IMR-90 (cell line): ENCODE measurements at regions not wholly inside any gene's neighbourhood (a gene's known extent, or its start where the extent isn't known, plus 50 kb on each side); places are given as distances from the start of the nearest gene placed in this dataset.

Experiments used
- ATAC-seq: fragments of 200-7000 bp; cut with Tn5 transposase; 2 replicates; pipeline ENCODE4 v1.9.1; 2020; ENCODE audit warnings: low read depth, mild to moderate bottlenecking, moderate library complexity
- BruUV-seq: library from RNA; stranded (reverse); fragments of 400-500 nt; replicated peaks from 2 replicates; lab custom pipeline; 2021; lab: Mats Ljungman, UMichigan
- CTCF ChIA-PET: fragments of 300-600 bp; formaldehyde crosslinking; extraction: SDS; loops from one replicate; lab custom pipeline; 2021; ENCODE audit warnings: antibody characterized with exemption; lab: Yijun Ruan, JAX
- POLR2A ChIA-PET: fragments of 300-600 bp; sonication (Branson Sonifier 250); formaldehyde crosslinking; loops from one replicate; lab custom pipeline; 2022; ENCODE audit warnings: antibody characterized with exemption; ENCODE audit not compliant: unreplicated experiment; lab: Charles Lee
- DNase-seq: peaks from one replicate; pipeline ENCODE4 v3.0.0; 2013
- H2AFZ ChIP-seq: replicated peaks from 2 replicates; pipeline ENCODE3; 2013; ENCODE audit warnings: low read length, mild to moderate bottlenecking; ENCODE audit not compliant: poor library complexity
- H2AK5ac ChIP-seq: 2 replicates; pipeline ENCODE4 v1.6.1; 2013; ENCODE audit warnings: low read depth, low read length, inconsistent platforms
- H2AK9ac ChIP-seq: replicated peaks from 2 replicates; pipeline ENCODE3; 2013; ENCODE audit warnings: mild to moderate bottlenecking, low read depth, low read length, moderate library complexity; ENCODE audit not compliant: poor library complexity
- H2BK120ac ChIP-seq: 2 replicates; pipeline ENCODE4 v1.6.1; 2013; ENCODE audit warnings: low read depth, low read length, inconsistent platforms
- H2BK15ac ChIP-seq: 3 replicates; pipeline ENCODE4 v1.6.1; 2013; ENCODE audit warnings: low read depth, low read length, inconsistent platforms
- H2BK20ac ChIP-seq: 2 replicates; pipeline ENCODE4 v1.6.1; 2013; ENCODE audit warnings: low read depth, mild to moderate bottlenecking, inconsistent platforms, low read length, moderate library complexity
- H2BK5ac ChIP-seq: 2 replicates; pipeline ENCODE4 v1.6.1; 2013; ENCODE audit warnings: mild to moderate bottlenecking, low read depth, low read length, inconsistent platforms; ENCODE audit not compliant: poor library complexity, severe bottlenecking
- H3K14ac ChIP-seq: replicated peaks from 2 replicates; pipeline ENCODE4 v1.6.1; 2013; ENCODE audit warnings: low read depth, low read length, inconsistent platforms
- H3K18ac ChIP-seq: 2 replicates; pipeline ENCODE4 v1.6.1; 2013; ENCODE audit warnings: low read depth, low read length, control low read depth
- H3K23ac ChIP-seq: 2 replicates; pipeline ENCODE4 v1.6.1; 2013; ENCODE audit warnings: low read depth, low read length, inconsistent platforms
- H3K27ac ChIP-seq: 2 replicates; pipeline ENCODE4 v1.5.1; 2013; ENCODE audit warnings: mild to moderate bottlenecking, control low read depth, low read length; ENCODE audit not compliant: insufficient read depth
- H3K27me3 ChIP-seq: 2 replicates; pipeline ENCODE4 v1.6.1; 2013; ENCODE audit warnings: low read length; ENCODE audit not compliant: control insufficient read depth, insufficient read depth
- H3K36me3 ChIP-seq: 2 replicates; pipeline ENCODE4 v1.6.1; 2013; ENCODE audit warnings: low read length, mixed read lengths; ENCODE audit not compliant: control insufficient read depth, insufficient read depth
- H3K4ac ChIP-seq: 2 replicates; pipeline ENCODE4 v1.6.1; 2013; ENCODE audit warnings: low read depth, low read length, inconsistent platforms
- H3K4me1 ChIP-seq: 2 replicates; pipeline ENCODE4 v1.6.1; 2013; ENCODE audit warnings: low read length, mixed read lengths; ENCODE audit not compliant: control insufficient read depth, insufficient read depth
- H3K4me2 ChIP-seq: 2 replicates; pipeline ENCODE4 v1.6.1; 2013; ENCODE audit warnings: low read depth, mild to moderate bottlenecking, control low read depth, low read length, moderate library complexity
- H3K4me3 ChIP-seq: 2 replicates; pipeline ENCODE4 v1.5.1; 2013; ENCODE audit warnings: low read depth, mild to moderate bottlenecking, control low read depth, low read length, moderate library complexity; ENCODE audit not compliant: insufficient read depth
- H3K56ac ChIP-seq: 2 replicates; pipeline ENCODE4 v1.6.1; 2013; ENCODE audit warnings: low read length, inconsistent platforms; ENCODE audit not compliant: insufficient read depth; ENCODE audit errors: extremely low read depth
- H3K79me1 ChIP-seq, 2 experiments: 2 replicates each; pipeline ENCODE4 v1.6.1; 2013; ENCODE audit warnings: low read length in 2 of 2, inconsistent platforms in 1 of 2, low read depth in 1 of 2
- H3K9ac ChIP-seq: 2 replicates; pipeline ENCODE4 v1.6.1; 2013; ENCODE audit warnings: low read depth, low read length, control low read depth
- H3K9me1 ChIP-seq: 2 replicates; pipeline ENCODE4 v1.6.1; 2013; ENCODE audit warnings: low read length, inconsistent platforms; ENCODE audit not compliant: insufficient read depth
- H3K9me3 ChIP-seq: 2 replicates; pipeline ENCODE4 v1.6.1; 2013; ENCODE audit warnings: low read length; ENCODE audit not compliant: control insufficient read depth, insufficient read depth
- H4K20me1 ChIP-seq: 2 replicates; pipeline ENCODE4 v1.6.1; 2013; ENCODE audit warnings: low read length, inconsistent platforms; ENCODE audit not compliant: insufficient read depth
- H4K5ac ChIP-seq: 2 replicates; pipeline ENCODE4 v1.6.1; 2013; ENCODE audit warnings: mild to moderate bottlenecking, low read depth, low read length, control low read depth
- H4K8ac ChIP-seq, 2 experiments: 2 replicates each; pipeline ENCODE4 v1.6.1; 2013; ENCODE audit warnings: low read depth in 2 of 2, low read length in 2 of 2, control low read depth in 1 of 2, inconsistent platforms in 1 of 2
- H4K91ac ChIP-seq: 2 replicates; pipeline ENCODE4 v1.6.1; 2013; ENCODE audit warnings: low read depth, low read length, inconsistent platforms; ENCODE audit not compliant: insufficient read depth
- BHLHE40 ChIP-seq: fragments of 150-350 bp; IDR thresholded peaks from 2 replicates; pipeline ENCODE4 v1.6.1; 2016; ENCODE audit warnings: mild to moderate bottlenecking, low read depth, low read length
- CEBPB ChIP-seq: IDR thresholded peaks from 2 replicates; pipeline ENCODE4 v1.6.1; 2012; ENCODE audit warnings: low read depth, low read length, improper control_type of control experiment
- CHD1 ChIP-seq: IDR thresholded peaks from 2 replicates; pipeline ENCODE4 v1.6.1; 2012; ENCODE audit warnings: low read depth, low read length, improper control_type of control experiment
- FOS ChIP-seq: fragments of 150-350 bp; IDR thresholded peaks from 2 replicates; pipeline ENCODE4 v1.6.1; 2016; ENCODE audit warnings: low read depth, low read length
- MAFK ChIP-seq: IDR thresholded peaks from 2 replicates; pipeline ENCODE4 v1.6.1; 2012; ENCODE audit warnings: low read depth, low read length, improper control_type of control experiment
- MAZ ChIP-seq: IDR thresholded peaks from 2 replicates; pipeline ENCODE4 v1.6.1; 2012; ENCODE audit warnings: low read depth, mild to moderate bottlenecking, low read length, improper control_type of control experiment, moderate library complexity, borderline replicate concordance
- POLR2A ChIP-seq: IDR thresholded peaks from 2 replicates; pipeline ENCODE4 v1.6.1; 2012; ENCODE audit warnings: mild to moderate bottlenecking, low read depth, low read length
- RAD21 ChIP-seq: IDR thresholded peaks from 2 replicates; pipeline ENCODE4 v1.6.1; 2012; ENCODE audit warnings: low read length, improper control_type of control experiment
- SMC3 ChIP-seq: fragments of 150-350 bp; IDR thresholded peaks from 2 replicates; pipeline ENCODE4 v1.6.1; 2016; ENCODE audit warnings: low read depth, mild to moderate bottlenecking, antibody characterized with exemption, low read length, moderate library complexity
- USF2 ChIP-seq: fragments of 150-350 bp; IDR thresholded peaks from 2 replicates; pipeline ENCODE4 v1.6.1; 2017; ENCODE audit warnings: mild to moderate bottlenecking, antibody characterized with exemption, low read length, low read depth
- WGBS, 2 experiments: methylation state at CpG; one replicate each; pipeline versions ENCODE4 v1.1.5 to v1.1.7; 2013; ENCODE audit warnings: missing lambda C conversion rate in 2 of 2; ENCODE audit not compliant: insufficient read length in 1 of 2; ENCODE audit errors: extremely low coverage in 2 of 2; 5-methylcytosine and 5-hydroxymethylcytosine counted together
- dilution Hi-C: fragments of 300-500 bp; cut with HindIII; formaldehyde crosslinking; loops from one replicate; pipeline ENCODE4 v1.14.3; 2018; ENCODE audit warnings: low sequenced_read_pairs; ENCODE audit not compliant: unreplicated experiment
- in situ Hi-C: fragments of 300-500 bp; cut with MboI; formaldehyde crosslinking; loops from 3 replicates; pipeline ENCODE4 v1.14.3; 2019; ENCODE audit warnings: low sequenced_read_pairs, inconsistent platforms, mixed read lengths
- intact Hi-C: fragments of 100-400 bp; cut with micrococcal nuclease; formaldehyde crosslinking; loops from 2 replicates; pipeline ENCODE4 v1.10.0; 2022
- TF ChIP-seq, protein P1 (sequence below): fragments of 150-350 bp; IDR thresholded peaks from 2 replicates; pipeline ENCODE4 v1.6.1; 2016; ENCODE audit warnings: low read depth, mild to moderate bottlenecking, low read length, moderate library complexity, borderline replicate concordance

DNA sequence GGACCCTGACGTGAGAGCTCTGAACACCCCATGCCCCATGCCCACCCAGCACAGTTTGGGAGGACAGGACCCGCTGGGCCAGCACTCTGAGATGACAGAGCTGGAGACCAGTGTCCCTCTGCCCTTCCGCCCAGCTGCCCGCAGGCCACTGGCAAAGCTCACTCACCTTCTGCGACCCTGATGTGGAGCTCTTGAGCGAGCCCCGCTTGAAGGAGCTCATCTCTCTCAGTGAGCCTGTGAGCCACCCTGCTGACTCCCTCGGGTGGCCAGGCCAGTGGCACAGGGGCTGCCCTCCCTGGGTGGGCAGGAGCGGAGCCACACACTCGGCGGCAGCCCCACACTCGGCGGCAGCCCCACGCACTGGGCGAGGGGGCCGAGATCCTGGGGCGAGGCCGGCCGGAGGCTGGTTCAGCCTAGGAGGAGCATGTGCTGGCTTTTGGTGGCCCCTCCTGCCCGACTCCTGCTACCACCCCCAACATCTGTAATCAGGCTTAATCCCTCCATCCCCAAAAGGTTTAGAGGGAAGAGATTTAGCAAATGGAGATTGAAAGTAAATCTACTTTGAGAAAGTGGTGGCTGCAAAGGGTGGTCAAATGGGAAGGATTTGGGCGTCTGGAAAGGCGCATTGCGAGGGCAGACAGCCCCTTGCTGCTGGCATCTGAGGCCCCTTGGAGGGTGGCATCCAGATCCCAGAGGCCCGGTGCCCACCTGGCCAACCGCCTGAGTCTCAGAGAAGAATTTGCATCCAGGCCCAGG, 59.4 kb upstream of the TRPM1 start:
- H3K27me3 ChIP-seq: peaks cover 24% of the 10 kb centered on the region
- dilution Hi-C loops: no loop called here
- no TSS peak for BruUV-seq
- no peaks in the 10 kb centered on the region for H3K79me1 ChIP-seq
- no peak overlapping the region for H3K56ac ChIP-seq
- no peak overlapping the region for H3K9ac ChIP-seq
- no peak overlapping the region for H4K91ac ChIP-seq
- H3K36me3 ChIP-seq: no peaks in the 10 kb centered on the region
- no peaks in the 10 kb centered on the region for H3K9me3 ChIP-seq
- no peak overlapping the region for H3K18ac ChIP-seq
- H2AK5ac ChIP-seq: no peak overlapping the region
- no peak overlapping the region for H2AFZ ChIP-seq
- H2BK20ac ChIP-seq: no peak overlapping the region
- no peak overlapping the region for H3K27ac ChIP-seq
- H3K23ac ChIP-seq: no peak overlapping the region
- H3K9me1 ChIP-seq: no peaks in the 10 kb centered on the region
- intact Hi-C loops: no loop called here
- no peak overlapping the region for H3K14ac ChIP-seq
- H2BK5ac ChIP-seq: no peak overlapping the region
- TF ChIP-seq SMC3 (no peak), BHLHE40 (no peak), CEBPB (no peak), MAFK (no peak), FOS (no peak), MAZ (no peak), RAD21 (no peak), CHD1 (no peak), POLR2A (no peak), USF2 (no peak)
- TF ChIP-seq, protein P1, sequence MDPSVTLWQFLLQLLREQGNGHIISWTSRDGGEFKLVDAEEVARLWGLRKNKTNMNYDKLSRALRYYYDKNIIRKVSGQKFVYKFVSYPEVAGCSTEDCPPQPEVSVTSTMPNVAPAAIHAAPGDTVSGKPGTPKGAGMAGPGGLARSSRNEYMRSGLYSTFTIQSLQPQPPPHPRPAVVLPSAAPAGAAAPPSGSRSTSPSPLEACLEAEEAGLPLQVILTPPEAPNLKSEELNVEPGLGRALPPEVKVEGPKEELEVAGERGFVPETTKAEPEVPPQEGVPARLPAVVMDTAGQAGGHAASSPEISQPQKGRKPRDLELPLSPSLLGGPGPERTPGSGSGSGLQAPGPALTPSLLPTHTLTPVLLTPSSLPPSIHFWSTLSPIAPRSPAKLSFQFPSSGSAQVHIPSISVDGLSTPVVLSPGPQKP: no peak
- ATAC-seq (no peak), DNase-seq (no peak)
- no peak overlapping the region for H2AK9ac ChIP-seq
- WGBS, 2 experiments: 77% methylated on average over 5 of the region's 25 CpGs; no CpG with 5 or more reads in 1 of the 2 experiments
- H3K4me2 ChIP-seq: no peak overlapping the region
- no peak overlapping the region for H3K4me3 ChIP-seq
- no peak overlapping the region for H3K4ac ChIP-seq
- ChIA-PET CTCF (no interaction called here), POLR2A (no interaction called here)
- in situ Hi-C loops: no loop called here
- no peak overlapping the region for H4K8ac ChIP-seq
- H4K5ac ChIP-seq: no peak overlapping the region
- H3K4me1 ChIP-seq: no peaks in the 10 kb centered on the region
- no peak overlapping the region for H2BK15ac ChIP-seq
- no peaks in the 10 kb centered on the region for H4K20me1 ChIP-seq
- no peak overlapping the region for H2BK120ac ChIP-seq
